GM20431 (cell line): ENCODE measurements at regions not wholly inside any gene's neighbourhood (a gene's known extent, or its start where the extent isn't known, plus 50 kb on each side); places are given as distances from the start of the nearest gene placed in this dataset.
"Not testable (repeated sequence)": the region's sequence is repeated elsewhere in the genome, so short reads cannot be mapped to it uniquely, and the experiment has no call there.

Source experiments
- in situ Hi-C: fragments of 300-500 bp; cut with MseI, MboI; formaldehyde crosslinking; loops from one replicate; pipeline ENCODE4 v1.15.0; 2020; ENCODE audit warnings: low sequenced_read_pairs; ENCODE audit not compliant: unreplicated experiment

DNA sequence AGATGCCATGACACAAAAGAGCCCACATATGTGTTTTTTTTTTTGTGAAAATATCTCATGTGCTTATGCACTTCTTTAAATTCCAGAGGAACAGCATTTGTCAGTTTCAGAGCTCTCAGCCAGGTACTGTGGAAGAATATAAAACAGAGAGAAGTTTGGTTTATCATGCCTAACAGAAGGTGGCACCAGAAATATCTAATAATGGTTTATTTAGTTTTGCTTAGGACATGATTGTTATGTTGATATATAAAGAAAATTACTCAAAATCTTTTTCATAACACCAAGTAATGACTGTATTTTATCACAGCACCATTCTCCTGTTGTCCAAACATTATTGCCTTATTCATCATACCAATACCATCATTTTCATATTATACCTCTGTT, 455.6 kb upstream of the ACTBL2 start:
- in situ Hi-C loops, result no loop called here

DNA sequence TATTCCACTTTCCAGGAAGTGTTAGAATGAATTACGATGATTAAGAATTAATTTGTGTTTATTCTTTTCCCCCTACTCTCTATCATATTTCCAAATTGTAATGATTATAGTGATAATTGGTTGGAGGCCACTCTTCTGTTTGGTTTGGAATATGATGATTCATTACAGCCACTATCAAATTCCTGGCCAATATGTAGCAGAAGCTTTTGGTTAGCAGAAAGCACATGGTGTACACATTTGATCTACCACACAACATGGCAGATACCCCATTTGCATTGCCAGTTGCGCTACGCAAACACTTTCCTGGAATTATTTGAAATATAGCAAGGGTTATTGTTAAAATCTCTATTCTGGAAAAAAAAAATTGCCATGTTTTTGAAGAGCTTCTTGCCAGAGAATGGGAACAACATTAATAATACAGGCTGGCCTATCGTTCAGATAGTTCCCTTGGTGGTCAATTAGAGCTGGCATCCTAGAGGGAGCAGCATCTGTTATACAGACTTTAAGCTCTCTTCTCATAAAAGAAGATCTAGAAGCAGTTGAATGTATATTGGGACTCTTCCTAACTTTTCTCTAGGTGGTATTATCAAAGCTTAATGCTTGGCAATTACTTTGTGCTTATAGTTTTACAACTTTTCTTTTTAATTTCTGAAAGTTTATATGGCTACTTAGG, 455.0 kb upstream of the ACTBL2 start:
- in situ Hi-C loops, result no loop called here

DNA sequence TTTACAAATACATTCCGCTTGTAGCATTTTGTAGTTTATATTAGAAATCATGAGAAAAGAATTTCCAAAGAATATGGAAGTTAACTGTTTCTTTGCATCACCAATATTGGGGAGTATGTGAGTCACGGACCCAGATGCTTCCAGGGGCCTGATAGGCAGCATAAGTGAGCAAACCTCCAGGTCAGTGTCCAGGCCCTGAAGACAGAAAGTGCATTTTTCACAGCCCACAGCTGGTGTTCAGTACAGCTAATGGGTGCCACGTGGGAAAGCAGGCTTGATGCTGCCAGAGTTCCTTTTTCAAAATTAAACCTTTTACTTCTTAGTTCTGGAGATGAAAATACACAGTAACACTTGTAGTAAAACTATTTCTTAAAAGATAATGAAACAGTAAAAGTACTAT, 454.4 kb upstream of the ACTBL2 start:
- in situ Hi-C loops, result no loop called here

DNA sequence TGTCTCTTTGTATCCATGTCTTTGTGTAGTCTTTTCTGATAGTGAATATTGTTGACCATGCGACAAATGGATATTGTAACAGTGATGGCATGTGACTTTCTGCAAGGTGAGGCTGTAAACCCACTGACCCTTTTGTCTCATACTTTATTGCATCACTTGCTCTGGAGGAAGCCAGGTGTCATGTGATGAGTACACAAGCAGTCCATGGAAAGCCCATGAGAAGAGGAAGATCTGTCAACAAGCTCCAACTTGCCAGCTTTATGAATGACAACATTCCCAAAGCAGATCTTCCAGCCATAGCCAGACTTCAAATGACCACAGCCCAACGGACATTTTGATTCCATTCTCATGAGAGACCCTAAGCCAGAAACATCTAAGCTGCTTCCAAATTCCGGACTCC, 450.1 kb upstream of the ACTBL2 start:
- in situ Hi-C loops, result no loop called here

DNA sequence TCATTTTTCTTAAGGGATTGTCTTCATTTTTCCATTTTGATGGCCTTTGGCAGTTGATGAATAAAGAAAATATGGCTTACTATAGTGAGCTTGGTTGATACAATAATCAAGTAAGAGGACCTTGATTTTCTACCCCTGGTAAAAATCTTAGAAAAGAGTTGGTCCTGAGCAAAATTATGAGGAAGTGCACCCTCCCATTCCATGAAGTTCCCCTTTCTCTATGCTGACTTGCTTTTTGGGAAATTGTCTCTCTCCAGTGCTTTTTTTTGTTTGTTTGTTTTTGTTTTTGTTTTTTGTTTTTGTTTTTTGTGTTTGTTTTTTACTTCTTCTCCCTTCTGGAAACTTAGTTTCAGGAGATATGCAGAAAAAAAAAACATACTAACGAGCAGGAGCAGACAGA, 449.2 kb upstream of the ACTBL2 start:
- in situ Hi-C loops, result no loop called here

DNA sequence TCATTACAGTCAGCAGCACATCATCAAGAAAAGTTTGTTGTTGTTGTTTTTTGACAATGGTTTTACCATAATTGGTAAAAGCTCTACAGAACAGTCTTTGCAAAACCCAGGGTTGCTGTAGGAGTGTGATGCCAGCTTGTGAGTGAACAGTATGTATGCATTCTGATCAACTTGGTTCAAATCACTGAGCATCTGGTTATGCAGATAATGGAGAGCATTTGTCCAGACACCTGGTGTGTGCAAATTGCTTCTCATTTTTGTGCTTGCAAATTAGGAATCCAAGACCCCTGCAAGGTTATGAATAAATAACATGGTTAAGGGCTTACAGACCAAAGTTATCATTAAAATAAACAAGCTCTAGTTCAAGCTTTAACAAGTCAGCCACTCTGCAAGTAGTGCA, 448.7 kb upstream of the ACTBL2 start:
- in situ Hi-C loops, result no loop called here

DNA sequence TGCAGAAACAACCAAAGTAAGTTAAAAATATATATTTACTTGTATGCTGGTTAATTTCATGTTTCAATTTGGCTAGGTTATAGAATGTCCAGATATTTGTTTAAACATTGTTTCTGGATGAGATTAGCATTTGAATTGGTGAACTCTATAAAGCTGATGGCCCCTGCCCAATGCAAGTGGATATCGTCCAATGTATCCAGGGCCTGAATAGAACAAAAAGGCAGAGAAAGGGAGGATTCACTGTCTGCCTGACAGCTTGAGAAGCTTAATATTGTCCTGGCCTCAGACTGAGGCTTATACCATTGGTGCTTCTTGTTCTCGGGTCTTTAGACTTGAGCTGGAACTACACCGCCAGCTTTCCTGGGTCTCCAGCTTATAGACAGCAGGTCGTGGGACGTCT, 446.7 kb upstream of the ACTBL2 start:
- in situ Hi-C loops, result no loop called here

DNA sequence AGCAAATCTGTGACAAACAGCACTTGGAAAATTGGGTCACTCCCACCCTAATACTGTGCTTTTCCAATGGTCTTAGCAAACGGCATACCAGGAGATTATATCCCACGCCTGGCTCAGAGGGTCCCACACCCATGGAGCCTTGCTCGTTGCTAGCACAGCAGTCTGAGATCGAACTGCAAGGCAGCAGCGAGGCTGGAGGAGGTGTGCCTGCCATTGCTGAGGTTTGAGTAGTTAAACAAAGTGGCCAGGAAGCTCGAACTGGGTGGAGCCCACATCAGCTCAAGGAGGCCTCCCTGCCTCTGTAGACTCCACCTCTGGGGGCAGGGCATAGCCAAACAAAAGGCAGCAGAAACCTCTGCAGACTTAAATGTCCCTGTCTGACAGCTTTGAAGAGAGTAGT, 440.5 kb upstream of the ACTBL2 start:
- in situ Hi-C loops, result not testable (repeated sequence)

DNA sequence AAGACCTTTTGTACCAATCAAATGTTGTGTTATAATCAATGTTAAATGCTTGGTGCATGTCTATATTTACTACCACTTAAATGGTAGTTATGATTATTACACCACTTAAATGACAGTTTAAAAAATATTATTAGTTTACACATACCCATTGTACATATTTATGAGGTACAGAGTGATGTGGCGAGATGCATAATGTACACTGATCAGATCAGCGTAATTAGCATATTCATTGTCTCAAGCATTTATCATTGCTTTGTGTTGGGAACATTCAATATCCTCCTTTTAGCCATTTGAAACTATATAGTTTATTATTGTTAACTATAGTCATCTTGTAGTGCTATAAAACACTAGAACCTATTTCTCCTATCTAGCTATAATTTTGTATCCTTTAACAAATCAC, 434.4 kb upstream of the ACTBL2 start:
- in situ Hi-C loops, result no loop called here

DNA sequence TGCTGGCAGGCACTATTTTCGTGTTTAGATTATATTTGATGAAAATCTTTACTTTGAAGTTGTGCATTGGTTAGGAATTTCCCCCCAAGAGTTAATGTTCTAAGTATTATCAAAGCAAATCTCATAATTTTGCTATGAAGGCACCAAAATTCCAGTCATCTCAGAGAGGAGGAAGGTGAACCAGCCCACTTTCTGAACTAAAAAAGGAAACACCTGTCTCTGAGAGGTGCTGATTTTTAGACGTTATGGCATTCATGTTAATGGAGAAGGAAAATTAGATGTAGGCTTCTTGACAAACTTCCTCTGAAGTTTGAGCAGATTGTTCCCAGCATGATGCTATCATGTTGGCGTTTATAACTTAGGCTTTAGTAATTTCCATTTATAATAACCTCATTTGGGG, 432.9 kb upstream of the ACTBL2 start:
- in situ Hi-C loops, result no loop called here

DNA sequence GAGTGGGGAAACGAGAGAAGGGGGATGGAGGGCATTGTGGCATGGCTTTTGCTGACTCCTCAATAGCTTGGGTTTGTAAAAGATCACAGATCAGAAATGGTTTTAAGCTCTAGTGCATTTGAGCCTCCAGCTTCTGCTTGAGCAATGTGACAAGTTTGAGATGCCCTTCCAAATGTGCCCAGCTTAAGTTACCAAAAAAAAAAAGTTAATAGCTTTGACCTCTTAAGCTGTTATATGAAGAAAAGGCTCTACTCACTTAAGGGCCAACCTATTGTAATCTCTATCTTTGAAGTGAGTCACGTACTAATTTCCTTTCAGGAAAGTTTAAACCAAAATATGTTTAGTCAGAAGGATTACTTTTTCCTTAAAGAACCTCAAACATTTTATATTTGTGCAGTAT, 428.8 kb upstream of the ACTBL2 start:
- in situ Hi-C loops, result no loop called here

DNA sequence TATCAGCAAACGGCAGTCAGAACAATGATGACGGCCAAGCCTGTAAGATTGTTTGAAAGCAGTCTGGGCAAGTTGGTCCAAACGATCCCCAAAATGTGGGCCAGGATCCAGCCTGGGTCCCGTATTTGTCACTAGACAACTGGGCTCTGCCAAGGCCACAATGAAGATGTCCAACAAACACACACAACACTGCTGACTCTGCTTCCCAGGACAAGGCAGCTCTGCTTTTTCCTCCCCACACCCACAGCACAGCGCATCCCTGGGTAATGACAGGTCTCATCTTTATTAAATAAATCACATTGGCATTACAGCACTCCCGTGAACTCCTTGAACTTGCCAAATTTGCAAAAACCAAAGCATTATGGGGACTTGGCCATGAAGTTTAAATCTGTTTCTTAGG, 424.1 kb upstream of the ACTBL2 start:
- in situ Hi-C loops, result no loop called here

DNA sequence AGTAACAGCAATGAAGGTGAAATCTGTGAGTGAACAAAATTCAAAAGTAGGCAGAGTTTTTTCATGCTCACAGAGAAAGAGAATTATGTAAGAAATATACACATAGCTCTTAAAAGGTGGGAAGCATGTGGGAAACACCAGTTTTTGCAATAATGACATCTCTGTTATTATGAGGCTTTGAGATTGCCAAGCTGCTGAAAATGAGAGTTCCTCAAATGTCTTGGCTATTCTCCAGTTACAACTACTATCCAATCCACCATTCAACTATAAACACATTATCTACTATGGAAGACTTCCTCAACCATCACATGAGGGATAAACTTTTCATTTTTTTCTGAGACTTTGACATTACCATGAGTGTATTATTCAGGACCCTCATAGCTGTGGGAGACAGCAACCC, 420.8 kb upstream of the ACTBL2 start:
- in situ Hi-C loops, result no loop called here

DNA sequence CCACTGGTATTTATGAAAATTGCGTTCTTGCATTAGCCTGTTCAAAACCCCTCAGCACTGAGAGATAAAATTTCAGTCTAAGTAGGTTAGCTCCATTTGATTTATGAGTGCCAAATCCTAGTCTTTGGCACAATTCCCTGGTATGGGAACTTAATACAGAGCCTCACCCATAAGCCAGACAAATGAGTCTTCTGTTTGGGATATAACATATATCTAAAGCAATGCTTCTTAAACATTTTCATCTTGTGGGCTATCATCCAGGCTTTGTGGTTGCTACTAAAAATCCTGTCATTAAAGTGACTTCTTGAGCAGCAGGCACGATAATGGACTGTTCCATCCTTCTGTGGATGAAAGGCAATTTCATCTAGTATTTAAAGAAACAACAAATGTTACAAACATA, 419.5 kb upstream of the ACTBL2 start:
- in situ Hi-C loops, result no loop called here

DNA sequence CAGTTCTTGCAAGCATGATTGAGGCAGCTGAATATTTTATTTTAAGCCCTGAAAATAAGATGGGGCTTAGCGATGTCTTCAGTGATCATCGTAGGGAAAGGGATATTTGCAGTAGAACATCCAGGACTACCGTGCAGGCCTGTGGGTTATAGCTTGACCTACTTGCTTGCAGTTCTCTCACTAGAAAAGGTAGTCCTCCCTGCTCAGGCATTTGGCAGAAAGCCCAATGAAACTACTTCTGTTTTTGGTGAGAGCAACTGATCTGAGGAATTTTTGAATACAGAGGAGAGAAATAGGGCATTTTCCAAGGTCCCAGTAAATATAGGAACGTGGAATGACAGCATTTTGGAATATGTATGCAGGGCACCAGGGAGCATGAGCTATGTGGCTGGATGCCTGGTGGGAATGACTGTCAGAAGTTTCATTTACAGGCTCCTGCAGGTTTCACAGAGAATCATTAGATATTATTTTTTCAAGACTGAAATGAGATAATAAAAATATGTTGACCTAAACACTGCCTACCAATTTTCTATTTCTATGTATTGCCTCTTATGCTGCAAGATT, 417.9 kb upstream of the ACTBL2 start:
- in situ Hi-C loops, result no loop called here

DNA sequence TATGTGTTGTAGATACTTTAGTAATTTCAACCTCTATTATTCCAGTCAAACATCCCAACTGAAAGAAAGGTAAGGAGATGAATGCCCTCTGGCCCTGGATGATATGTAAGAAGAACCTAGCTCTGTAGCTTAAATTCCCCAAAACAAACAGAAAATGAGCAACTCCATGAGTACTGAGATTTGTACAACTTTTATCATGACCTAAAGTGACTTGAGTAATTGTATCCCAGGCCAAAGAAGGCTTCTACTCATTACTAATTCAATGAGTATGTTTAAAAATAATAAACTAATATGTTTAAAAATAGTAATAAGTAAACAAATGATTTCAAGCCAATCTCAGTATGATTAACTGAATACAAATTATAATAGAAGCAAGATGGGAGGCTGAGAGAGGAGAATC, 414.0 kb upstream of the ACTBL2 start:
- in situ Hi-C loops, result no loop called here

DNA sequence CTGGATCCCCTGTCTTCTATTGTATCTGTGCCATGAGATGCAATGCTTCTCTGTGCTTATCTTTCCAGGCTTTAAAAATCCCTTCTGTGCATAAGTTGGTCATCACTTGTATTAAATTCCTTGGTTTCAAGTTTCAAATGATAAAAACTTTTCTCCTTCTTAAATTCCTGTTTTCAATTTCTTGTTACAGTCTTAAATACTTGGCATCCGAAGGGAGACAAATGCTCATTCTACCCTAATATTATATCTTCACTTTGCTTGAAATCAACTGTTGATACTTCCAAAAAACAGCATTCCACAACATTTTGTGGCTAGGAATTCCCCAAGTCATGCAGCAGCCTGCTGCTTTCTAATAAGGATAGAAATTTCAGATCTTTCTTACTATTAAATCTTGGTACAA, 413.2 kb upstream of the ACTBL2 start:
- in situ Hi-C loops, result no loop called here

DNA sequence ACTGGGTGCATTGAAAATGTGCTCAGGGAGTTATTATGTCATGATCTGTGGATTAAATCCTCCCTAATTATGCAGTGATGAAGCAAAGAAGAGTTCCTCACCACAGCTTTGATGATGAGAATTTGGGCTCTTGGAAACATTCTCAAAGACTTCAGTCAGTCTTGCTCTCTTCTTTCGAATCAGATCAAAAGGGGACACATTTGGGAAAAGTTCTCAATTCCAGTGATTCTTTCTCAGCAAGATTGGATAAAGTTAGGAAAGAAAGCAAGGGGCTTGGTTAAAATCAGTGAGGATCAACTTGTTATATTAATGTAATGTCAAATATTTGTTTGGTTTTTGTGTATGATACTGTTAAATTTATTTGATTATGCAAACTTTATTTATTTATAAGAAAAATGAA, 411.3 kb upstream of the ACTBL2 start:
- in situ Hi-C loops, result no loop called here

DNA sequence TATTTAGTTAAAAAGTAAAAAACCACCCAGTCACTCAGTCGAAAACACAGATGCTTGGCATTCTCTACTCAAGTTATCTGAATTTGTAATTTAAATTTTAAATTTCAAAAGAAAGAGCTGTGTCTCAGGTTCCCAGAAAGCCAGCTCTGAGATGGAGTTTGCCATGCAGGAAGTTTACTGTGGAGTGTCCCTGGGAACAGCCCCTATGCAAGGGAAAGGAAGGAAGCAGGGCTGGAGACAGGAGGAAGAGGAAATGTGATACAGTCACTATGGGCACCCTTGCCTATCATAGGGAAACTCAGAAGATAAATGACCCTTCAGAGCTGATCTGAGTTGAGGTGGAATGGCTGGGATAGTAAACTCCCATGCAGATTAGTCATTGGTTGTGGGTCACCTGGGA, 408.8 kb upstream of the ACTBL2 start:
- in situ Hi-C loops, result no loop called here

DNA sequence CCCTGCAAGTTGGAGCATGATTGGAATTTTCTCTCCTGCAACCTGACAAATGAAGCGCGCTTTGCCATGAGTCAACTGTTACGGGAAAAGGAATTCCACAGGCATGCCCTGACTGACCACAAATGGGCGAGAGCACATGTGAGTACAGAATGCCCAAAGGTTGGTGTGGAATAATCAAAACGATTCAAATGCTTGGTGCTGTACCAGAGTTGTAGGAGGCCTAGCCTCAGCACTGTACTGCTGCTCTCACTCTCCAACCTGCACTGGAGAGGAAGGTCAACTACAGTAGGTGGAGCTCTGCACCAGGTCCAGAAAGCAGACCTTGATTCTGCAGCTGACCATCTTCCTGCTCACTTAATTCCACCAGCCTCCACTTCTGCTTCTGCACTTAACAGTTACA, 406.9 kb upstream of the ACTBL2 start:
- in situ Hi-C loops, result no loop called here

DNA sequence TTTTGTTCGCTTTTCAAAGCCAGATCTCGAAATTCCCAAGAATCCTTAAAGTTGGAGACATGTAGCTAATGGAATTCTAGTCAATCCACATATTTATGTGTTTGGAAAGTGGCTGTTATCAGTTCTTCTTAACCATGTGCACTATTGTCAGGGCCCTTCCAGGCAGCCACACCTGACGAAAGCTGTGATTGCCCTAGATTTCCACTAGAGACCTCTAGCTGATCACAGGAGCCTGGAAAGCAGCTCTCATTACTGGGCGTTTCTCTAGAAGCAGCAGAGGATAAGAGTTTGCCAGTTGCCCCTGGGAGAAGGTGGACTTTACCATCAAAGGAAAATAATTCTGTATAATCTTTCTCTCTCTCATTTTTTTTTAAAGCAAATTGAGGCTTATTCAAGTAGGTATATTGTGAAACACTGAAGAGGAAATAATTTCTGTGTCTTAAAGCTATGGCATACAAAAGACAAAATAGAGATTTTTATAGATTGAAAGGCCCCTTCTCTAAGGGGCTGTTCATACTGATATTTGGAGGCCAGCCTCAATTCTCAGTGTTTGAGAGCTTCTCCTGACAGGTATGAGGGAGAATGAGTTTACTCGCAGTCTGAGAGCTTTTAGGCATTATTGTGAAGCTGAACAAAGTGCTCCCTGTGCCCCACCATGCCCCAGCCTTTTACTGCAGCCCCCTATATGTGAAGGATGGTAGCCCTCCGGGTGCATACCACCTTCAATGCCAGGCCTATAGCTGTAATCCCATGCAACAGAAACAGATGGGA, 405.4 kb upstream of the ACTBL2 start:
- in situ Hi-C loops, result no loop called here
